Stimulated activated CD8-positive, alpha-beta memory T cell treated with anti-CD3 and anti-CD28 coated beads, Interleukin-4, amount 100 ng/mL, for 1 hour (primary cell): ENCODE measurements at regions not wholly inside any gene's neighbourhood (a gene's known extent, or its start where the extent isn't known, plus 50 kb on each side); places are given as distances from the start of the nearest gene placed in this dataset.
"Not testable (repeated sequence)": the region's sequence is repeated elsewhere in the genome, so short reads cannot be mapped to it uniquely, and the experiment has no call there.

Experiments
- DNase-seq, 2 donors: peaks; one replicate each; pipeline ENCODE4 v3.0.0-alpha.2; 2020; ENCODE audit warnings: low read depth in 2 of 2, low spot score in 1 of 2

DNA sequence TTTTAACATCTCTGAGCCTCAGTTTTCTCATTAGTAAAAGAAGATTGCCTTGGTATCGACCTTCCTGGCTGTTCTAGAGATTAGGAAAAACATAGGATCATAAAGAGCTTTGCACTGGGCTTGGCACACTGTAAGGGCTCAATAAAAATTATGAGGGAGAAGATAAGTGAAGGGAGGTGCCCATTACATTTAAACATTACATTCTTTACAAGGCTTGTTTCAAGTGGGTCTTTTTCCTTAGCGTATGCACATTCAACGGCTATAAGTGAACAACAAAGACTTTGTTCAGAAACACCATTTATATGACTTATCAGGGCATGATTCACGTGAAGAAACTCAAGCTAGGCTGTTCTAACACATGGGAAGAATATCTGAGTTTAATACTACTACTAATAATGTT lies 351.9 kb upstream of the NPVF start:
- no peak for DNase-seq

DNA sequence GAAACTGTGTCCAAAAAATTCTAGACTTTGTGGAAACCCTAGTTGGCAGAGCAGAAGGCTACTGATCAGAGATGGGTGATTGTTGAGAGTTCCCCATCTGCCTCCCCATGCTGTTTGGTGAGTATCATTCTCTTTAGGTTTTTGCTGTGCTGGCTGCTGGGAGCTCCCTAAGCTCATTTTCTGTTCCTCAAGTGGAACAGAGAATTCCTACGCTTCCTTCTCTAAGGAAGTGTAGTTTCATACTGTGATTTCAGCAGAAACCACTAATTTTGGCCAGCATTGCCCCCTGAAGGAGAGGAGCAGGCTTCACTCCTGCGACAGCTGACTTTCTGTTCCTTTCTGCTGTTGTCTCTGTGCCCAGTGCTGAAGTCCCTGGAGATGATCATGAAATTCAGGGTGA lies 355.3 kb upstream of the NPVF start:
- no peak for DNase-seq

DNA sequence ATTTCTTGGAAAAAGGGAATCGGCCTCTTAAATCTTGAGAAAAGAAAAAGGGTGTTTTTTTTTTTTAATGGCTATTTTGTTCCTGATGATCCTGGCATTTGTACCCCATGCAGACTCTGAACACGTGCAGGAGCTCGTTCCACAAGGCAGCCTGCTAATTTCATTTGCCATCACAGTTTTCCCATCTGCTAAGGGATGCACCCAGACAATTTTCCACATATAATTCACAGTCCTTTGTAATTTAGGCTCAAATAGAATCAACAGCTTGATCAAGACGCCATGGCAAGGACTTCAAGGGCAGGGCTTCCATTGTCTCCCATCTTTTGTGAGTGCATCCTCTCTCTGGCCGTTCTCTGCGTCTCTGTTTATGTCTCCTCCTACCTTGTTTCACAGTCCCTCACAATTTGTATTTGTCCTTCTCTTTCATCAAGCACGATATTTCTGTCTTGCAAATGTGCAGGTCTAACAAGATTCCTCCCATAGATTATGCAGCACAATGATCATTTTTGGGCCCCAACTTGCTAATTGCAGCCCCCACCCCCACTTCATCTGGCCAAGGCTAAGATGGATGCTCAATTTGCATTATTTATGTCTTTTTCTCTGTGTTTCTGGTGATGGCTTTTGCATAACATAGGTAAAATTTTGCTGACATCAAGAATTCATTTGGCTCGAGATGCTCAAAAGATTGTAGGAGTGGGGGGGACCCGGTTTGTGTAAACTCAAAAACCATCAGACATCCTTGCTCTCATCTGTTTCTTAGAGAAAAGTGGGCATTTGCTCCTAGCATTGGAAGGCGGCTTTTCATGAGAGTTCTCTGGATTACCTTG lies 356.0 kb upstream of the NPVF start:
- no peak for DNase-seq

DNA sequence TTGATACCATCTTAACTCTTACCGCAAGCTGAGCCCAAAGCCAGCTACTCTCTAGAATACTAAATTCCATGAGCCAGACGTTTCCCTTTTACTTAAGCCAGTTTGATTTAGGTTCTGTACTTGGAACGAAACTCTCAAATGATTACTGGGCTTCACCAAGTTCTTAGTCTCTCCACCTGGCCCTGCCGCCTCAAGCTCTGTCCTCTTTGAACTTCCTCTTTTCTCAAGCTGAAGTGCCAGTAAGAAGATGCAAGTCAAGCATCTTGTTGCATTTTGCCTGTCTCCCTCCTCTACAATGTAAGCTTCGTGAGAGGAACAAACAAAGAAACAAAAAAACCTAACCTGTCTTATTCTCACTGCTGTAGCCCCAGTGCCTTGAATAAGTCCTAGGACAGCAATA lies 358.2 kb upstream of the NPVF start:
- DNase-seq: no peak

DNA sequence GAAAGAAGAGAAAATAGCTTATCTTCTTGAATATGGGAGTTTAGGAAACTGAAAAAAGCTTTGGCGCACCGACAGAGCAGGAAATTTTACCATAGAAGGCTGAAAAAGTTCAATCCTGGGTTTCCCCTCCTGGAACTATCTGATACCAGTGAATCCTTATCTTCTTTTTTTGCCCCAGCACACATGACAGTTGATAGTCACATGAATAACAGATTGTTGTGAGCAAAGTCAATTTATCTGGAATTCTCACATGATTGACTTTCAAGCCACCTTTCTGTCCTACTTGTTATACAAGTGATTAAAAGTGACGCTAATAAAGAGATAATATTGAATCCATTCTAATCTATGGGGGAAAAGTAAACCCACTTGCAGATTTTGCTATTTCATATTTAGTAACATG lies 365.8 kb upstream of the NPVF start:
- no peak for DNase-seq

DNA sequence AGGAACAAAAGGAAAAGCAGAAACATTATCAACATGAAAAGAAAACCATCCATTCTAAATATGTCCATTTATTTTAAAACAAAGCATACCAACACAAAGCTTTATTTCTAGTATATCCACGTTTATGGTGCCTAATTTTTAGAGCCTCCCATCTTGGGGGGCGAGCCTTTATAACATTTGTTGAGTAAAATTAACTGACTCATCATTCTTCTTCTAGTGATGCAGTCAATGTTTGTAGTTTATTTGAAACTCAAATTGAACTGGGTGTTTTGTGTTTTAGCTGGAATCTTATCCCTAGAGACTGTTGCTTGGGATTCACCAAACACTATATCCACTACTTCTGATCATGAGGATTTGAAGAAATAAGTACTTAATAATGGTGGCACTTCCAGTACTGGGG lies 366.4 kb upstream of the NPVF start:
- DNase-seq: no peak

DNA sequence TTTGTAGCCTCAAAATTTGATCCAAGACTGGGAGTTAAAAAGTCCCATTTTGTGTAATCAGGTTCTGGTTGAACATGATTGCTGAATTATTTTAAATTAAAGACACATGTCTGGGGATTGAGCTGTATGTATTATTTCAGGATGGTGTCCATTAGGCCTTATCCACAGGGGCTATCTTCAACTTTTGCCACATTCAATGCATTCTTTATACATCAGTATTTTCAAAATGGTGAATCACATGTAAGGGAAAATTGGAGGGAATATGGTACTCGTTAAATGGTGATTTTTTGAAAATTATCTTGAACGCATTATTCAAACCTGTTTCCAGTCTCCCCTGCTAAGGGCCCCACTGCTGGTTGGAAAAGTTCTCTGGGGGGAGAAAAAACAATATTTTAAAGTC lies 367.7 kb upstream of the NPVF start:
- no peak for DNase-seq

DNA sequence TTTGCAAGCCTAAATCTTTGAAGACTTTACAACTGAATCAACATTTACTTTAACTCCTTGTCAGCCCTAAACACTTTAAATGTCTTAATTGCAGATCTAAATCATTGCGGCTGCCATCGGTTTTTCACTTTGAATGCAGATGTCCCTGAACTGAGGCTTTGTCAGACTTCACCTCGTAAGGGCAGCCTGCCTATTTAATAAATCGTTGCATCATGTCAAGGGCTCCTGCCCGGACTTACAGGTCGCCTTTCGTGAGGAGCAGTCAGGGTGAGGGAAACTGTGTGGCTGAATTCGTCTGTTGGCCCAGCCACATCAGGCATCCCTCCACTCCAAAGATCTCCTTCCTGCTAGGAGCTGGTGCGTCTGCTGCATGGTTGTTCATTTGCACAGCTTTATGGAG lies 368.2 kb upstream of the NPVF start:
- no peak for DNase-seq

DNA sequence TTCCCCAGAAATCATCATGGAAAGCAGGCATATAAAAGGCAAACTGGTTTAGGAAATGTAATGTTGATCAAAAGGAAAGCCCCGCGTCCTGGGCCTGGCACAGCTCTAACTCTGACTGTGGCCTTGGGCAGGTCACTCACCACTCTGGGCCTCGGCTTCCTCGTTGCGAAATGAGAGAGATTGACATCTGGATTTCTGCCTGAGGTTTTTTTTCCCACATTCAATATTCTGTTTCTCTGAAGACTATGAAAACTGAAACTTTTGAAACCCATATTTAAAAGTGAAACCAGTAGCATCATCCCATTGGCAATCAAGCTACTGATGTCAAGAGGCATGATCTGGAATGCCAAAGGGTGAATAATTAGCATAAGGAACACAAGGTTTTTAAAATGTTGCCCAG lies 369.7 kb upstream of the NPVF start:
- no peak for DNase-seq

DNA sequence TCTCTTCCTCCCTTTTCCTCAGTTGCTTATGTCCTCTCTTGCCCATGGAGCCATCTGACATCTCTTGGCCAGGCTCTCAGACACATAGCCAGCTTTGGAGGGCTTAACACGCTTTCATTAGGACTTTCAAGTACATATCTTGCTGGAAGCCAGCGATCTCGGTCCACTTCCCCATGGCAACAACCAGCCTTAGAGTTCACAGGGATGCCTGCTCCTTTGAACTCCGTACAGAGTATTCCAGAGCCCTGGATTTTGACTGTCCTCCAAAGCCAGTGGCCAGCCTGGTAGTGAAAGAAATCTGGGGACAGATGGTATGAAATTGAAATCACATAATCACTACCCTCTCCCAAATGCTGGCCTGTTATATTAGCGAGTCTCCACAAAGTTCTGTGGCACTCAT lies 370.5 kb upstream of the NPVF start:
- no peak for DNase-seq

DNA sequence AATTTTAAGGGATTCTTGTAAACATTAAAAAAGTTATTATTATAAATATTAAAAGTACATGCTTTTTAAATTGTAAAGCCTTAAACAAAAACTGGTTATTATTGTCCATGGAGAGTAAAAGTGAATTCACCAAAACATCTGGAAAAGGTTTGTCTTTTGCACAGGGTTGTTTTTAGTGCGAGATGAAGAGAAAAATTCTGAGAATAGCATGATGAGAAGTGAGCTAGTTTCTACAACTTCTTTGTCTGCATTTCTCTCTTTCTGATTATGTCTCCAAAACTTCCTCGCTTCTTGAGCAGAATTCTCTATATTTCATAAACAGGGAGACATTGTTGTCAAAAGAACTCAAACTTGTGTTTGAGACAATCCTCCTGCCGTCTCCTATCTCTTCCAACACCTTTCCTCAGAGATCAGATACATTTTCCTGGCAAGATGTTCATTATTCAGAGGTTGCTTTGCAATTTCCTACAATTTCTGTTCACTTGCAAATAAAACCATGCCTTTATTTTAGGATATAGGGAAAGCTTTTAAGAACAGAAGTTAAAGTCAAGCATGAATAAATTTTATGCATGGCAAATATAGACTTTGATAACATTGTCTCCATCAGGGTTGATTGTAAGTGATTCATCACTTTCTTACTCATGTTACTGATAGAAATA lies 372.1 kb upstream of the NPVF start:
- no peak for DNase-seq

DNA sequence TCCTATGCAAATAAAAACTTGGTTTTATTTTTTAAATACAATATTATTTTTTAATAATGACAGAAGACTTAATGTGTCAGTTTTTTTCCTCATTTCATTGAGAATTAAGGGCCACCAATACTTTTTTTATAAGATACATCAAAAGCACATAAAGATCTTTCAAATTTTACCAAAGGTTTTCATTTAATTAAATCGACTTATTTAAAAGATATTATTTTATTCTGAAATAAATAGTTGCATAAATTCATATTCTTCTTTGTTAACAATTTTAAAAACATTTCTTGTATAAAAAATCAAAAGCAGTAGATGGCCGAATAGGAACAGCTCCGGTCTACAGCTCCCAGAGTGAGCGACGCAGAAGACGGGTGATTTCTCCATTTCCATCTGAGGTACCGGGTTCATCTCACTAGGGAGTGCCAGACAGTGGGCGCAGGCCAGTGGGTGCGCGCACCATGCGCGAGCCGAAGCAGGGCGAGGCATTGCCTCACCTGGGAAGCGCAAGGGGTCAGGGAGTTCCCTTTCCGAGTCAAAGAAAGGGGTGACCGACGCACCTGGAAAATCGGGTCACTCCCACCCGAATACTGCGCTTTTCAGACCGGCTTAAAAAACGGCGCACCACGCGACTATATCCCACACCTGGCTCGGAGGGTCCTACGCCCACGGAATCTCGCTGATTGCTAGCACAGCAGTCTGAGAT lies 374.6 kb upstream of the NPVF start:
- not testable (repeated sequence) for DNase-seq

DNA sequence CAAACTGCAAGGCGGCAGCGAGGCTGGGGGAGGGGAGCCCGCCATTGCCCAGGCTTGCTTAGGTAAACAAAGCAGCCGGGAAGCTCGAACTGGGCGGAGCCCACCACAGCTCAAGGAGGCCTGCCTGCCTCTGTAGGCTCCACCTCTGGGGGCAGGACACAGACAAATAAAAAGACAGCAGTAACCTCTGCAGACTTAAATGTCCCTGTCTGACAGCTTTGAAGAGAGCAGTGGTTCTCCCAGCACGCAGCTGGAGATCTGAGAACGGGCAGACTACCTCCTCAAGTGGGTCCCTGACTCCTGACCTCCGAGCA lies 375.1 kb upstream of the NPVF start:
- DNase-seq: not testable (repeated sequence)

DNA sequence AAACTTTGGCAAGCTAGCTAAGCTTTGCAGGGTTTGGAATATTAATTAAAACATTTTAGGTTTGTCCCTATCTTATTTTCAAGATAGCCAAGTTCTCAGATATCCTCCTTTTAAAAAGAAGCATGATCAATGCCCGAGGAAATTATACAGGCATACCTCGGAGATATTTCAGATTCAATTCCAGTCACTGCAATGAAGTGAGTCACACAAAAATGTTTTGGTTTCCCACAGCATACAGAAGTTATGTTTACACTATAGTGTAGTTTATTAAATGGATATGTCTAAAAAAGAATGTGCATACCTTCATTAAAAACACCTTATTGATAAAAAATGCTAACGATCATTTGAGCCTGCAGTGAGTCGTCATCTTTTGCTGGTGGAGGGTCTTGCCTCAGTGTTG lies 382.9 kb upstream of the NPVF start:
- no peak for DNase-seq

DNA sequence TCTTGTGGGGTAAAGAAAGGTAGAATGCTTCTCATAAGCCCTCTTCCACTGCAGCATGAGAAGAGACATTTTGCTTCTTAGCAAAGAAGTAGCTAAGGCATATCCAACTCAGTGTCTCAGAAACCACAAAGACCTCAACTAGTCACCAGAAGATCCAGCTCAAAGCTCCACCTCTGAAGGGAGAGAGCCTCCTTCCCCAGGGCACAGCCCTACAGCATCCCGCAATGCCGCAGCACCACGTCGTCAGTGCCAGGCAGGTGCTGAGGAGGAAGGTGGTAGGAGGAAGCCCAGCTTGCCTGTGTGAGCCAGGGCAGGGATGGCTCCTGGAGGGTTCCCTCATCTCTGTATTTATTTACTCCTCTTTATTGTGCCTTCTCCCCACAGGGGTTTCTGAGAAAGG lies 385.6 kb upstream of the NPVF start:
- DNase-seq: no peak

DNA sequence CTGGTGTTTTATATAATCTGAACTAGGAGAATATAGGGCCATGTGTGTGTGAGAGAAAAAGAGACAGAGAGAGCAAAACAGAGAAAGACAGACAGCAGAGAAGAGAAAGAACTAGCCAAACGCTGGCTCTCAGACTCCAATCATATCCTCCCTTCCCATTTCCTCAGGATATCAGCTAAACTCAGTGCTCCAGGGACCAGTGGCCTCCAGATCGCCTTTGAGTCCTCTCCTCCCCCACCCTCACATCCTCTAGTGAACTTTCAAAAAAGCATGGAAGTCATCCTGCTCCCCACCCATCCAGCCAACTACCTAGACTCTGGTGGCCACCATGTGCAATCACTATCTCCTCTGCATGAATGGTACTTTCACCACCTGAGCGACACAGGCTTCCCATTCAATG lies 386.1 kb upstream of the NPVF start:
- no peak for DNase-seq

DNA sequence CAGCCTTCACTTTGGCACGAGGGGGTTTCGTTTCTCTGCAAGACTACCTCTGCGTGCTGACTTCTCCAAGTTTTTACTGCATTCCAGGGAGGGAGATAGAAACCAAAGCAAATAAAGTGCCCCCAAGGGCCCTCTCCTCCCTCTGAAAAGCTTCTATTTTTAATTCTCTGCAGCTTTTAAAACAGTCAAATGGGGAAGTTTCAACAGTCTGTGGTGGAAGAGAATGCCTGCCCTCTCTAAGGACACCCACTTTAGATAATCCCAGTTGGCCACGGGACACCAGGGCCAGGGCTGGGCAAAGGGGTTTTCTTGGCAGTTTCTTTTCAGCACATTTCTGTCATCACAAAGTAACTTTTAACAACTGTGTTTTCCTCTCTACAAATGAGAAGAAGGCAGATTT lies 386.7 kb upstream of the NPVF start:
- DNase-seq: no peak

DNA sequence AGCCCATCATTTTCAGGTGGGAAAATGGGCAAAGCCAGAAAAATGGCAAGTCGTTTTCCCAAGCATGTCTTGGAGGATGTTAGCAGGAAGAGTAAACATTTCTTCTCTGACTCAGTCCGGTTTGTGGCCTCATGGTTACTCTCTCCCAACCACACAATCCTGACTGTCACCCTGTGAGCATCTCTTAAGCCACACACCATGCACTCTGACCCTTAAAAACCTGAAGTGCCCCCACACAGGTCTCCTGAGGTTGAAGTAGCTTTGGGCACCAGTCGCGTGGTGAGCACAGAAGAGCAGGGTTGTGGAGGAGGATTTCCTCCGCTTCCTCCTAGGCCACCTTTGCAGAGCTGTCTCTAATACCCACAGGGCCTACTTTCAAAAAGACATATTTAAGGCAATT lies 387.3 kb upstream of the NPVF start:
- DNase-seq: no peak

DNA sequence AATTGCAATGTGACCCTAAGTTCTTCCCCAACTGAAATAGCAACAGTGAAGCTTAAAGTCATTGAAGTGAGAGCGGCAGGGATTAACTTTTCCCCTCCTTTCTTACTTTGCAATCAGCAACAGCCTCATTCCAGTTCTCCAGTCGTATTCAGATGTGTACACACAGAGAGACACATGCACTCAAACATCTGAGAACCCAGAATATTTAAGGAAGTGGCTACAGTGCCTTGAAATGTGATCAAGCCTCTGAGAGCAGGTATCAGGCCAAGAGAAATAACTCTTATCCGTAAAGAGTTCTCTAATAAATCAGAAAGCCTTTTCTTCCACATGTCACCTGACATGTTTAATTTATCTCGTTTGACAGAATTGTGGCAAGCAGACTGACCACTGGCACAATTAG lies 388.9 kb upstream of the NPVF start:
- no peak for DNase-seq

DNA sequence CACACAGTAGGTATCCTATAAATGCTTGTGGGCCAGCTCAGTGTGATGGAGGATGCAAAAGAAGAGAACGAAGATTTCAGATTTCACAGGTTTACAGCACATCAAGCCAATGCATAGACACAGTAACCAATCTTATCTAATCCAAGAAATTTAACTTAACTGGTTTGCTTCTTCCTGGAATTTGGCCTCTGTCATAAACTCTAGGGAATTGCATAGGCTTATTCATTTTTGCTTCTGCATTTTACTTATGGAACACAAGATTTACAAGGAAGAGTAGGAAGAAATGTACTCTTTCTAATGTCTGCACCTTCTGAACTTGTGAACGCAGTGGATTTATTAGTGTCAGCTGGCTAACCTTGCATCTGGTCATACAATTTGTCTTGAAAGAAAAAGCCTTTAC lies 389.4 kb upstream of the NPVF start:
- no peak for DNase-seq

DNA sequence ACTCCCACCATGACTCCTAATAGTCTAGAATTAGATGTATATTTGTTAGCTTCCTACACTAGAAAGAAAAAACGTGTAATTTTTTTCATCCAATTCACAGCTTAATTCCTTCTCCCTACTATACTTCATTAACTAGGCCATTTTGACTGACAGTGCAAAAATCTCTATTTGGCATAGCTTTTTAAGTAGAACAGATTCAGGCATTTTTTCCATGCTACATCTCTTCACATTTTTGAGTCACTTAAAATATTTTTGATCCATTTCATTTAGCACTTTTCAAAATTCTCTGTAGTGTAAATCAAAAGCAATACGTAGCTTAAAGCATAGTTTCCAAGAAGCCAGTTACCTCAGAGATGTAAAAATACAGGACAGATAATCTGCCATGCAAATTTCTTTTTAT lies 391.1 kb upstream of the NPVF start:
- no peak for DNase-seq

DNA sequence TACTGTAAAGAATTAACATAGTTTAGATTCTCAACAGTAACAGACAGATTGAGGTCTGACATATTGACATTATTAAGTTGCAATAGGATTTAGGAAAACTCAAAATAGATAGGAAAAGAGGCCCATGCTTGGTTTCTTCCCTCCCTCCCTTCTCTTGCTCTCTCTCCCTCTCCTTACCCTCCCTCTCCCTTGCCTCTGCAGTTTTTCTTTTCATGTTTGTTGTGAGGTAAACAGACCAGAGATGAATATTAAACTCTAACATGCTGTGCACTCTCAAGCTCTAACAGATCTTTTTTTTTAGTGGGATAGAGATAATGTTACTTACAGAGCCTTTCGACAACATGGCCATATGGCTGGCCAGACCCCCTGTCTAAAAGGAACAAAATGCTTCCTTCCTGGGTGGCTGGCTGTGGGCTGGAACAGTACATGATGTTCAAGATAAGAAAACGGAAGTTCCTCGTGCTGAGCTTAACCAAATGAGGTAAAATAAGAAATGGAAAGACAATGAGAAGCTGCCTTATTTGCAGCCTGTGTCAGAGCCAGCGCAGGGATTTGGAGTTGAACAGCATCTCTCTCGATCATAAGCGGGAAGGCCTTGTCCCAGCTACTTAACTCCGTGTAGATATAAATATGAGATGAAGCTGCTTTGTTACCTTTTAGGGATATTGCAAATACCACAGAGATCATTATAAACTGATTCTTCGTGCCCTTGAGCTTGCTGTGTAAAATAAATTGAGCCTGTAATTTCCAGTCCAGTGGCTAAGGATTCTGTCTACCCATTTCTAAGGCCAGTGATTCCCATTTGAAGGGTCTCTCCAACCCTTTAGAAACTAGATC lies 391.9 kb upstream of the NPVF start:
- DNase-seq: no peak
